Smooth muscle cell (in vitro differentiated cells): ENCODE measurements at regions not wholly inside any gene's neighbourhood (a gene's known extent, or its start where the extent isn't known, plus 50 kb on each side); places are given as distances from the start of the nearest gene placed in this dataset.

Experiments used
- DNase-seq: peaks from one replicate; lab custom pipeline; 2025; ENCODE audit not compliant: unreplicated experiment; lab: John Stamatoyannopoulos, UW
- H2AFZ ChIP-seq: fragments of 200-600 bp; sonication (generic); 2 replicates; pipeline ENCODE4 v1.6.0; 2016; ENCODE audit warnings: antibody characterized with exemption, low read depth, mild to moderate bottlenecking
- H3F3A ChIP-seq: fragments of 200-600 bp; sonication (generic); 2 replicates; pipeline ENCODE4 v1.6.0; 2017; ENCODE audit warnings: antibody characterized with exemption, low read depth
- H3K27ac ChIP-seq: fragments of 200-600 bp; sonication (generic); 2 replicates; pipeline ENCODE4 v1.5.1; 2016; ENCODE audit warnings: low read depth, mild to moderate bottlenecking
- H3K27me3 ChIP-seq: fragments of 200-600 bp; sonication (generic); 2 replicates; pipeline ENCODE4 v1.6.1; 2016; ENCODE audit warnings: low read depth, mild to moderate bottlenecking
- H3K36me3 ChIP-seq: fragments of 200-600 bp; sonication (generic); 2 replicates; pipeline ENCODE4 v1.5.1; 2016; ENCODE audit warnings: low read depth
- H3K4me1 ChIP-seq: fragments of 200-600 bp; sonication (generic); 2 replicates; pipeline ENCODE4 v1.5.1; 2016; ENCODE audit warnings: low read depth
- H3K4me2 ChIP-seq: fragments of 200-600 bp; sonication (generic); 2 replicates; pipeline ENCODE4 v1.6.0; 2016; ENCODE audit warnings: mild to moderate bottlenecking
- H3K4me3 ChIP-seq: fragments of 200-600 bp; sonication (generic); 2 replicates; pipeline ENCODE4 v1.5.1; 2016; ENCODE audit warnings: mild to moderate bottlenecking
- H3K79me2 ChIP-seq: fragments of 200-600 bp; sonication (generic); 2 replicates; pipeline ENCODE4 v1.6.0; 2016; ENCODE audit warnings: low read depth, mild to moderate bottlenecking
- H3K9ac ChIP-seq: fragments of 200-600 bp; sonication (generic); 2 replicates; pipeline ENCODE4 v1.6.0; 2016; ENCODE audit warnings: low read depth
- H3K9me3 ChIP-seq: fragments of 200-600 bp; sonication (generic); replicated peaks from 2 replicates; pipeline ENCODE4 v1.5.1; 2016; ENCODE audit warnings: low read depth
- H4K20me1 ChIP-seq: fragments of 200-600 bp; sonication (generic); 2 replicates; pipeline ENCODE4 v1.6.0; 2016; ENCODE audit warnings: low read depth
- CTCF ChIP-seq: fragments of 200-600 bp; sonication (generic); IDR thresholded peaks from 2 replicates; pipeline ENCODE4 v1.5.1; 2017; ENCODE audit warnings: borderline replicate concordance, mild to moderate bottlenecking, antibody characterized with exemption; ENCODE audit not compliant: insufficient read depth, poor library complexity, severe bottlenecking
- WGBS: methylation state at CpG from one replicate; pipeline ENCODE4 v1.1.7; 2016; ENCODE audit warnings: low lambda C conversion rate; 5-methylcytosine and 5-hydroxymethylcytosine counted together

GRCh38 chr18:44066541-44066940 lies 614.1 kb upstream of the SETBP1 start:
- no peak for DNase-seq
- Histone ChIP-seq H3K9me3 (no peaks in the 10 kb centered on the region), H2AFZ (no peak overlapping the region), H3K79me2 (no peaks in the 10 kb centered on the region), H3K27me3 (no peaks in the 10 kb centered on the region), H4K20me1 (no peaks in the 10 kb centered on the region), H3F3A (no peaks in the 10 kb centered on the region), H3K4me1 (no peaks in the 10 kb centered on the region), H3K36me3 (no peaks in the 10 kb centered on the region), H3K4me3 (no peak overlapping the region), H3K4me2 (no peak overlapping the region), H3K27ac (no peak overlapping the region), H3K9ac (no peak overlapping the region)
- no peak for TF ChIP-seq CTCF
- WGBS, result 100% methylated on average over 1 of the region's 1 CpG

- Histone ChIP-seq H2AFZ (no peak overlapping the region), H3K4me3 (no peak overlapping the region), H3K79me2 (no peaks in the 10 kb centered on the region), H4K20me1 (no peaks in the 10 kb centered on the region), H3K9me3 (no peaks in the 10 kb centered on the region), H3F3A (no peaks in the 10 kb centered on the region), H3K27me3 (no peaks in the 10 kb centered on the region), H3K9ac (no peak overlapping the region), H3K36me3 (no peaks in the 10 kb centered on the region), H3K4me2 (no peak overlapping the region), H3K27ac (no peak overlapping the region), H3K4me1 (no peaks in the 10 kb centered on the region)
- no peak for DNase-seq
- TF ChIP-seq CTCF, result no peak
- 96% methylated on average over 2 of the region's 2 CpGs for WGBS
Observed at GRCh38 chr18:44067186-44067585, 613.5 kb upstream of the SETBP1 start.

- Histone ChIP-seq H3F3A (no peaks in the 10 kb centered on the region), H3K4me3 (no peak overlapping the region), H3K36me3 (no peaks in the 10 kb centered on the region), H2AFZ (no peak overlapping the region), H3K4me2 (no peak overlapping the region), H3K9me3 (no peaks in the 10 kb centered on the region), H3K9ac (no peak overlapping the region), H3K4me1 (no peaks in the 10 kb centered on the region), H4K20me1 (no peaks in the 10 kb centered on the region), H3K27me3 (no peaks in the 10 kb centered on the region), H3K27ac (no peak overlapping the region), H3K79me2 (no peaks in the 10 kb centered on the region)
- 79% methylated on average over 3 of the region's 3 CpGs for WGBS
- DNase-seq, result no peak
- TF ChIP-seq CTCF, result no peak
Observed at GRCh38 chr18:44075038-44075437, 605.6 kb upstream of the SETBP1 start.

- Histone ChIP-seq H3K27ac (peak overlapping the region; percentile 39), H3K9ac (no peak overlapping the region), H3K4me3 (no peak overlapping the region), H3F3A (no peaks in the 10 kb centered on the region), H3K9me3 (no peaks in the 10 kb centered on the region), H3K27me3 (no peaks in the 10 kb centered on the region), H4K20me1 (no peaks in the 10 kb centered on the region), H3K79me2 (no peaks in the 10 kb centered on the region), H2AFZ (no peak overlapping the region), H3K4me1 (no peaks in the 10 kb centered on the region), H3K36me3 (no peaks in the 10 kb centered on the region), H3K4me2 (peak overlapping the region; percentile 20)
- TF ChIP-seq CTCF, result no peak
- DNase-seq, result no peak
- WGBS, result 0% methylated on average over 1 of the region's 1 CpG
Observed at GRCh38 chr18:44079606-44080005, 601.1 kb upstream of the SETBP1 start.
